Activated CD4-positive, alpha-beta T cell treated with anti-CD3 and anti-CD28 coated beads for 36 hours (primary cell): ENCODE measurements at regions not wholly inside any gene's neighbourhood (a gene's known extent, or its start where the extent isn't known, plus 50 kb on each side); places are given as distances from the start of the nearest gene placed in this dataset.
"Not testable (repeated sequence)": the region's sequence is repeated elsewhere in the genome, so short reads cannot be mapped to it uniquely, and the experiment has no call there.

Experiments used
- ATAC-seq: fragments of 200-7000 bp; cut with Tn5 transposase; one replicate; pipeline ENCODE4 v1.10.0; 2021; ENCODE audit warnings: mild to moderate bottlenecking, moderate library complexity
- CTCF ChIA-PET: fragments of 350-600 bp; sonication (Branson Sonifier 250); formaldehyde crosslinking; loops from one replicate; lab custom pipeline; 2021; ENCODE audit warnings: antibody characterized with exemption; lab: Charles Lee
- POLR2A ChIA-PET: fragments of 350-600 bp; sonication (Branson Sonifier 250); formaldehyde crosslinking; loops from one replicate; lab custom pipeline; 2021; ENCODE audit warnings: antibody characterized with exemption, inconsistent platforms; lab: Charles Lee
- DNase-seq: peaks from one replicate; pipeline ENCODE4 v3.0.0-alpha.2; 2020
- H3K27ac Mint-ChIP-seq: one replicate; pipeline ENCODE4 v1.8.0; 2021; ENCODE audit warnings: mixed read lengths
- H3K27me3 Mint-ChIP-seq: one replicate; pipeline ENCODE4 v1.8.0; 2021; ENCODE audit warnings: mixed read lengths
- H3K36me3 Mint-ChIP-seq: one replicate; pipeline ENCODE4 v1.8.0; 2021; ENCODE audit warnings: low read depth, mixed read lengths
- H3K4me1 Mint-ChIP-seq: one replicate; pipeline ENCODE4 v1.8.0; 2021; ENCODE audit warnings: mixed read lengths
- H3K4me3 Mint-ChIP-seq: one replicate; pipeline ENCODE4 v1.8.0; 2021; ENCODE audit warnings: mild to moderate bottlenecking, moderate library complexity, mixed read lengths
- H3K9me3 Mint-ChIP-seq: one replicate; pipeline ENCODE4 v1.8.0; 2021; ENCODE audit warnings: low read depth, mixed read lengths
- intact Hi-C, 2 experiments: fragments of 100-400 bp; cut with DNase I in 1 of 2; cut with micrococcal nuclease in 1 of 2; formaldehyde crosslinking; loops; one replicate each; pipeline versions ENCODE4 v1.14.2 to v1.15.1; 2022 to 2024; cut with DNase I, micrococcal nuclease

DNA sequence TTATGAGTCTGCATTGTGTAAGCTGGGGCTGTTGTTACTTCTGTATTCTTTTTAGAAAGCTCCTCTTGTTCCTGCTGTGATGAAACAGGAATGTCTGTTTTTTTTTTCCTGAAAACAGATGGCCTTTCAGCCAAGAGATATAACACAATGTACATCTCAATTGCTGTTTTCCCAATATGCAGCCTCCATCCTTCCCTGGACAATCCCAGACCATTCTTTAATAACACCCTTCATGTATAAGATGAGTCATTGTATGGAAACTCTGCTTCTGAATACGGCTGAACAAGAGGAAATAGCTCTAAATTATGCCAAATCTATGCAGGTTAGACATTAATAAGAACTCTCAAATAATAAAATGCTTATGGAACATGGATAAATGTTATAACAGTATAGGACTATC lies 60.2 kb upstream of the LRRC4C start:
- Mint-ChIP-seq H3K9me3 (peaks cover 5% of the 10 kb centered on the region), H3K27me3 (no peaks in the 10 kb centered on the region), H3K27ac (no peak overlapping the region), H3K36me3 (no peaks in the 10 kb centered on the region), H3K4me1 (no peaks in the 10 kb centered on the region), H3K4me3 (no peak overlapping the region)
- ATAC-seq, result no peak
- DNase-seq, result no peak
- intact Hi-C loops, result no loop called here
- POLR2A ChIA-PET, result no interaction called here
- CTCF ChIA-PET, result no interaction called here

DNA sequence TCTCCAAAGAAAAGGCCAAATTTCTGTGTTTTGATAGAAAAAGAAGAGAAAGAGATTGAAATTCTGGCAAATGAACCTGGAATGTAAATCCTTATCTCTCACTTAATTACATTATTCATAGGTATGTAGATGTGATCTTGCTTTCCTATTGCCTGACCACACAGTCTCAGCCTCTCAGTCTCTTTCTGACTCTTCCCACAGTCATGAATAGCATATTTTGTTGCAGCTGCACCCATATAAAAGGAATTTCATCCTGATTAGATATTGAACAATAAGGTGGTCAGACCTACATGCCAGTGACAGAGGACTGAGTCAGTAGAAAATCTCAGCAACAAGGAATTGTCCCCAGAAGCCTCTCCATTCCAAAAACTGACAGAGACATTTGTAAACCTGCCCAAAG lies 62.9 kb upstream of the LRRC4C start:
- Mint-ChIP-seq H3K27ac (no peak overlapping the region), H3K4me1 (no peaks in the 10 kb centered on the region), H3K4me3 (no peak overlapping the region), H3K36me3 (no peaks in the 10 kb centered on the region), H3K9me3 (peaks cover 5% of the 10 kb centered on the region), H3K27me3 (no peaks in the 10 kb centered on the region)
- CTCF ChIA-PET, result no interaction called here
- DNase-seq (no peak), ATAC-seq (no peak)
- POLR2A ChIA-PET, result interaction anchor here (0.6 kb wide), 1 partner anchor 27 kb away, joined by 5 read pairs; no protein-coding TSS in a partner anchor
- intact Hi-C loops, result no loop called here

DNA sequence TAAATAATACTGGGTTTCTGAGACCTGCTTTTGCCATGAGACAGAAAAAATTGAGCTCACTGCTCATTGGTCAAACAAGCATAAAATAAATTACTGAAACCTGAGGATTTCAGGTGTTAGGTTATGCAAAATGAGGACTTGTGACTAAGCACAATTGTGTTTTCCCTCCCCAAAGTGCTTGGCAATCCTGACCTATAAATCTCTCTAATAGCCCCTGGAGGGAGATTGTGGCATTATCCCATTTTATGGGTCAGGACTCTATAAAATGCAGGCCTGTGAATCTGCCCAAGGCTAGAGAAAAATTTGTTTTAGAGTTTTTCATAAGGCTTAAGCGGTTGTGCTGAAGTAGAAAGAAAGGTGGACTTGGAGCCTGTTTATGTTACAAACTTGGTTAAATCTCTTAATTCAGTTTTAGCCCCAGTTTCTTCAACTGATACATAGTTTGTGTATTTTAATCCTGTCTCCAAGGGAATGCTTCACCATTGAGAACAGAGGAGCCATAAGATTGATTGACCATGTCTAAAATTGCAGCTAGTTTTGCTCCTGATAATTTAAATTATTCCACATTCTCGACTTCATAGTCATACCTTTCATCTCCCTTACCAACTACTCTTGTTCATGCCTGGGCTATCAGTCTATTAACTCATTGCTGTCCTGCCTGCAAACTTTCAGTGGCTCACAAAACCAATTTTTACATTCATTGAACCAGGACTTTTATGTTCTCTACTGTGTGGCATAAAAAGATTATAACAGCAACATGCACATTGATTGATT lies 63.6 kb upstream of the LRRC4C start:
- ATAC-seq (no peak), DNase-seq (no peak)
- Mint-ChIP-seq H3K4me1 (no peaks in the 10 kb centered on the region), H3K4me3 (no peak overlapping the region), H3K9me3 (peaks cover 5% of the 10 kb centered on the region), H3K27me3 (no peaks in the 10 kb centered on the region), H3K36me3 (no peaks in the 10 kb centered on the region), H3K27ac (no peak overlapping the region)
- intact Hi-C loops, result no loop called here
- POLR2A ChIA-PET, result no interaction called here
- CTCF ChIA-PET, result no interaction called here

DNA sequence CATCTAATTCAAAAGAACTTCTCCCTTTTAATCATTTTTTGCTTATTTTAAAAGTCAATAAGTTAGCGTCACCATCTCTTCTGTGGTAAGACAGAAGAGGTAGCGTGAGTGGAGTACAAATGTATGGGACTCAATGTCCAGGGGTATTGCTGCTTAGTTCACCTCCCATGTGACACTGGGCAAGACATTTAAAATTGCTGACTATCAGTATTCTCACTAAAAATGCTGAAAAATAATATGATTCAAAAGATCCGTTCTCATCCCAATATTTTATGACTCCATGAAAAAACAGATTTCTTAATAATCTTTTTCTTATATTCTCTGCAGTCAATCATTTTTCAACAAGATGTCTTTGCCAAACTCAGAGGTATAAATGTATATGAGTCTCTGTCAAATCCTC lies 68.1 kb upstream of the LRRC4C start:
- Mint-ChIP-seq H3K4me1 (no peaks in the 10 kb centered on the region), H3K4me3 (no peak overlapping the region), H3K9me3 (peaks cover 11% of the 10 kb centered on the region), H3K36me3 (no peaks in the 10 kb centered on the region), H3K27me3 (no peaks in the 10 kb centered on the region), H3K27ac (no peak overlapping the region)
- POLR2A ChIA-PET, result no interaction called here
- DNase-seq, result no peak
- no peak for ATAC-seq
- intact Hi-C loops, result no loop called here
- CTCF ChIA-PET, result no interaction called here

DNA sequence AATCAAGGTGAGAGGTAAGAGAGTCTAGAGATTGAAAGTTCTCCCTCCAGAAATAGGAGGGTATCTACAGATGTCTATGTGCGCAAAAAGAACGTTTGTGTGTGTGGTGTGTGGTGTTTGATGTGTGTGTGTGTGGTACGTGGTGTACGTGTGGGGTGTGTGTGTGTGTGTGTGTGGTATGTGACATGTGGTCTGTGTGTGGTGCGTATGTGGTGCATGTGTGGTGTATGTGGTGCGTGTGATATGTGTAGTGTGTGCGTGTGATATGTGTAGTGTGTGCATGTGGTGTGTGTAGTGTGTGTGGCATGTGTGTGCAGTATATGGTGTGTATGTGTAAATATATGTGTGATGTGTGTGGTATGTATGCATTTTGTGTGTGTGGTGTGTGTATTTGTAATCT lies 73.0 kb upstream of the LRRC4C start:
- H3K4me3 Mint-ChIP-seq, result no peak overlapping the region
- H3K27me3 Mint-ChIP-seq, result no peaks in the 10 kb centered on the region
- ATAC-seq (no peak), DNase-seq (no peak)
- H3K36me3 Mint-ChIP-seq, result no peaks in the 10 kb centered on the region
- peaks cover 17% of the 10 kb centered on the region for H3K9me3 Mint-ChIP-seq
- CTCF ChIA-PET, result no interaction called here
- no peak overlapping the region for H3K27ac Mint-ChIP-seq
- H3K4me1 Mint-ChIP-seq, result no peaks in the 10 kb centered on the region
- POLR2A ChIA-PET, result no interaction called here
- intact Hi-C loops, result no loop called here

DNA sequence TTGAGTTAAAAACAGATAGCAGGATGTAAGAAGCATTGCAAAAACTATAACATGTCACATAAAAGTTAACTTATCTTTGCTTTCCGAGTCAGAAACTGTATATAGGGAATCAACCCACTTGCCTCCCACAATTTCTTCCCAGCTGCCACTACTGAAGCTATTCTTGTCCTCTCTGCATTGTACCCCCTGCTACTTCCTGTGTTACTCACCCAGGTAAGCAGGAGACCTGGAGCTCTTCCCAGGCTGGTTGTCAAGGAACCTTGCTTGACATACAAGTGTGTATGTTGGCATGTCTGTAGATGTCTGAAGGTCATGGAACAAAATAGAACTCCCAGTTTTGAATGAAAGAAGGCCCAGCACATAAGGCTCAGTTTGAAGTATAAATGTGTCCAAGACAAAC lies 74.3 kb upstream of the LRRC4C start:
- Mint-ChIP-seq H3K36me3 (no peaks in the 10 kb centered on the region), H3K4me3 (no peak overlapping the region), H3K27me3 (no peaks in the 10 kb centered on the region), H3K4me1 (no peaks in the 10 kb centered on the region), H3K9me3 (peaks cover 17% of the 10 kb centered on the region), H3K27ac (no peak overlapping the region)
- ChIA-PET CTCF (no interaction called here), POLR2A (no interaction called here)
- ATAC-seq (no peak), DNase-seq (no peak)
- intact Hi-C loops, result no loop called here

DNA sequence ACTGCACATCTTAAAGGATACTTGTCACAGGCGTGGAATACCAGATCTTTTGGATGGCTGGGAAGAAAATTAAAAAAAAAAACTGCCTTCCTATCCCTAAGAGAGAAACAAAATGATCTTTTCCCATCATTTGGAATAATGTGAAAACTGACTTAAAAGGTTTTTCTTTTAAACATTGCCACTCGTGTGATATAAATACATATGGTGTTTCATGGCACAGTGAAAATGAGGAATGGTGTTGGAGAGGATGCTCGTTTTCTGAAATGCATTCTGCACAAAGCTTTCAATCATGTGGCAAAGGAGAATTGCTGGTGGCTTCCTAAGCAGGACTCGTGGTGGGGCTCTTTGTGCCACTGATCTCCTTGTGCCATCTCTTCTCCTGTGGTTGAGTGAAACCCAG lies 74.9 kb upstream of the LRRC4C start:
- DNase-seq, result no peak
- no peak overlapping the region for H3K27ac Mint-ChIP-seq
- no peak overlapping the region for H3K4me3 Mint-ChIP-seq
- H3K36me3 Mint-ChIP-seq, result no peaks in the 10 kb centered on the region
- ATAC-seq, result no peak
- H3K9me3 Mint-ChIP-seq, result peaks cover 15% of the 10 kb centered on the region
- POLR2A ChIA-PET, result no interaction called here
- CTCF ChIA-PET, result no interaction called here
- H3K4me1 Mint-ChIP-seq, result no peaks in the 10 kb centered on the region
- intact Hi-C loops, result no loop called here
- no peaks in the 10 kb centered on the region for H3K27me3 Mint-ChIP-seq

DNA sequence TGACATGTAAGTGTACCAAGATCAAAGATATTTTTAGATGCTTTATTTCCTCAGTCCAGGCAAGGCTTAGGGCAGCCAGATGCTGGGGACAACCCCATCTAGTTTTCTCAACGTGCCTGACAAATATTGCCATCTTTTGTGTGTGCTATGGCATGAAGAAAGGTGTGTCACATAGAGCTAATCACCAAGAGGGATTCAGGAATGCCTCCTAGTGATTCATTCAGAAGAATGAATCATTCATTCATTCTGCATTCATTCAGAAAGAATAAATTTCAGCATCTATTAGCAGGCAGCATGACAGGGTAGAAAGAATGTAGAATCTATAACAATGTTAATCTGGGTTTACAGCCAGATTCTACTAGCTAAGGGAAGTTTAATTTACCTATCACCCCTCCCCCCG lies 75.4 kb upstream of the LRRC4C start:
- Mint-ChIP-seq H3K36me3 (no peaks in the 10 kb centered on the region), H3K4me1 (no peaks in the 10 kb centered on the region), H3K27ac (no peak overlapping the region), H3K4me3 (no peak overlapping the region), H3K27me3 (no peaks in the 10 kb centered on the region), H3K9me3 (peaks cover 15% of the 10 kb centered on the region)
- ATAC-seq, result no peak
- DNase-seq, result no peak
- ChIA-PET CTCF (no interaction called here), POLR2A (no interaction called here)
- intact Hi-C loops, result no loop called here

DNA sequence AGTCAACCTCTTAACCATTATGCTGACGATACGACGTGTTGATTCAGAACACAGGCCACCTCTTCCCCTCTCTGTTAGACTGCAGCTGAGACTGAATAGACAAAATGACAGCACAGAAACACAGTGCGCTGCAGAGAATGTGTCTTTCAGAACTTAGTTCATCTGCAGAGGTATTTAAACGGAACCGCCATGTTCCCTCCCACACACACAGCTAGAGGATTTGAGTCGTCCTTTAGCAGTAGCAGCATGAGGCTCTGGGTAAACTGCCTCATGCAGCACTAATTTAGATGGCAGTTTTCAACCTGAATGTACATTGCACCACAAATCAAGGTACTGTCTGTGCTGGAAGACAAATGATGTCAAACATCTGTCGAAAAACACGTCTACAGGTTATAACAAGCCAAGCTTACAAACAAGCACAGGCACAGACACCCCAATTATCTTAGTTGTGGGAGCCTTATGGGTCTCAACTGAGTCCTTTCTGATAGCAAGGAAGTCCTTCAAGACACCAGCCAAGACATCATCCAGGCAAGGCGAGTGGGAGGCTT lies 76.6 kb upstream of the LRRC4C start:
- no peak overlapping the region for H3K27ac Mint-ChIP-seq
- no peak for DNase-seq
- peaks cover 10% of the 10 kb centered on the region for H3K9me3 Mint-ChIP-seq
- H3K4me3 Mint-ChIP-seq, result no peak overlapping the region
- ChIA-PET CTCF (no interaction called here), POLR2A (no interaction called here)
- no peak for ATAC-seq
- no peaks in the 10 kb centered on the region for H3K4me1 Mint-ChIP-seq
- H3K27me3 Mint-ChIP-seq, result no peaks in the 10 kb centered on the region
- intact Hi-C loops, result no loop called here
- no peaks in the 10 kb centered on the region for H3K36me3 Mint-ChIP-seq

DNA sequence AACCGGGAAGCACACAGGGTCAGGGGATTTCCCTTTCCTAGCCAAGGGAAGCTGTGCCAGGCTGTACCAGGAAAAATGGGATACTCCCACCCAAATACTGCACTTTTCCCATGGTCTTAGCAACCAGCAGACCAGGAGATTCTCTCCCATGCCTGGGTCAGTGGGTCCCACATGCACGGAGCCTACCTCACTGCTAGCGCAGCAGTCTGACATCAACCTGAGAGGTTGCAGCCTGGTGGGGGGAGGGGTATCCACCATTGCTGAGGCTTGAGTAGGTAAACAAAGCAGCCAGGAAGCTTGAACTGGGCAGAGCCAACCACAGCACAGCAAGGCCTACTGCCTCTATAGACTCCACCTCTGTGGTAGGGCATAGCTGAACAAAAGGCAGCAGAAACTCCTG lies 85.5 kb upstream of the LRRC4C start:
- intact Hi-C loops, CTCF ChIA-PET, ATAC-seq, H3K4me3 Mint-ChIP-seq, POLR2A ChIA-PET, H3K27ac Mint-ChIP-seq, DNase-seq, H3K36me3 Mint-ChIP-seq, H3K27me3 Mint-ChIP-seq, H3K4me1 Mint-ChIP-seq: not testable (repeated sequence)
- peaks cover 16% of the 10 kb centered on the region for H3K9me3 Mint-ChIP-seq

DNA sequence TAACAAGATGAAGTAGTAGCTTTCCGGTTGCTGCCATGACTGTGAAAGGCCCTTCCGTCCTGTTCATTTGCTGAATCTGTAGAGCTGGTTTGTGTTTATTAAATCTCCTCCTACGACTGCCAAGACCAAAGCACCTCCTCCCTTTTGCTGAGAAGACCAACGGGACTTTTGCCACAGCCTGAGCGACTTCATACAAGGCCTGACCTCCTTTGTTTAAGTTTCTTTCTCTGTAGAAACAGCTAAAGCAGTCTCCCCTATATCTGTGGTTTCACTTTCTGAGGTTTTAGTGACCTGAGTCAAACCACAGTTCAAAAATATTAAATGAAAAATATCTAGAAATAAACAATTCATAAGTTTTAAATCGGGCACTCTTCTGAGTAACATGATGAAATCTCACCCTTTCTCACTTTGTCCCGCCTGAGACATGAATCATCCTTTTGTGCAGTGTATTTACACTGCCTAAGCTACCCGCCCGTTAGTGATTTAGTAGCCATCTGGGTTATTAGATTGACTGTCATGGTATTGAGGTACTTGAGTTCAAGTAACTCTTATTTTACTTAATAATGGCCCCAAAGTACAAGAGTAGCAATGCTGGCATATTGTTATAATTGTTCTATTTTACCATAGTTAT lies 119.1 kb upstream of the LRRC4C start:
- Mint-ChIP-seq H3K27ac (no peak overlapping the region), H3K27me3 (no peaks in the 10 kb centered on the region), H3K9me3 (peaks cover 9% of the 10 kb centered on the region), H3K4me1 (no peaks in the 10 kb centered on the region), H3K36me3 (no peaks in the 10 kb centered on the region), H3K4me3 (no peak overlapping the region)
- ATAC-seq, result no peak
- ChIA-PET POLR2A (no interaction called here), CTCF (no interaction called here)
- no peak for DNase-seq
- intact Hi-C loops, result no loop called here

DNA sequence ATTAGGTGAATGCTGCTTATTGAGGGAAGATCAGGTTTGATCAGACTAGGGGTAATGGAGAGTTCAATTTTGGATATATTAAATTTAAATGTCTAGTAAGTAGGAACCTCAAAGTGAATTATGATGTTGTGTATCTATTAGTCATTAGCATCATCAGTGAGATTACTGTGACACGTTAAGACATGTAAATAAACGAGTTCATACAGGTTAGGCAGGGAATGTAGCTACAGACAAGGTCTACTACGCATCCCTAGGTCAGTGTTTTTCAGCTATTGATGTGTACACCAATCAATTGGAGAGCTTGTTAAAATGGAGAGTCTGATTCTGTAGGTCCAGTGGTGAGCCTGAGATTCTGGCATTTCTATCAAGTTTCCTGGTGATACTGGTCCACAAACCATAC lies 120.1 kb upstream of the LRRC4C start:
- Mint-ChIP-seq H3K9me3 (peaks cover 13% of the 10 kb centered on the region), H3K4me1 (no peaks in the 10 kb centered on the region), H3K27me3 (no peaks in the 10 kb centered on the region), H3K27ac (no peak overlapping the region), H3K4me3 (no peak overlapping the region), H3K36me3 (no peaks in the 10 kb centered on the region)
- ATAC-seq (no peak), DNase-seq (no peak)
- ChIA-PET POLR2A (no interaction called here), CTCF (no interaction called here)
- intact Hi-C loops, result no loop called here
